ENCODE measurements at regions not wholly inside any gene's neighbourhood (a gene's known extent, or its start where the extent isn't known, plus 50 kb on each side); places are given as distances from the start of the nearest gene placed in this dataset.

GRCh38 chr7:155244675-155245074 is 53.0 kb upstream of the INSIG1 start:
- no peak overlapping the region for H3K4me3 ChIP-seq (ENCODE audit: low read depth, low read length)
- TF ChIP-seq CTCF (conservative IDR thresholded peaks at IDR 0.05; ENCODE audit: low read depth, low read length), result no peak
- DNase-seq (ENCODE audit: low read depth), result no peak

- H3K4me3 ChIP-seq (ENCODE audit: low read depth, low read length), result no peak overlapping the region
- DNase-seq (ENCODE audit: low read depth), result no peak
- TF ChIP-seq CTCF (conservative IDR thresholded peaks at IDR 0.05; ENCODE audit: low read depth, low read length), result no peak
These were observed 50.0 kb upstream of the INSIG1 start for GRCh38 chr7:155247479-155248365.
